ENCODE measurements at regions not wholly inside any gene's neighbourhood (a gene's known extent, or its start where the extent isn't known, plus 50 kb on each side); places are given as distances from the start of the nearest gene placed in this dataset.
A peak's percentile ranks its signal among the peaks of the same experiment; 100 is the strongest.
"Not testable (repeated sequence)": the region's sequence is repeated elsewhere in the genome, so short reads cannot be mapped to it uniquely, and the experiment has no call there.

- DNase-seq (ENCODE audit: low spot score), result no peak
Observed at GRCh38 chr14:59004012-59004411, 184.5 kb upstream of the DAAM1 start.

- DNase-seq (ENCODE audit: low spot score), result not testable (repeated sequence)
Observed at GRCh38 chr14:59006179-59006578, 182.3 kb upstream of the DAAM1 start.

GRCh38 chr14:59009967-59010366 lies 178.5 kb upstream of the DAAM1 start:
- DNase-seq (ENCODE audit: low spot score), result no peak

GRCh38 chr14:59013672-59014298 lies 174.7 kb upstream of the DAAM1 start:
- peak; percentile 2 for DNase-seq (ENCODE audit: low spot score)

GRCh38 chr14:59015482-59015881 lies 173.0 kb upstream of the DAAM1 start:
- no peak for DNase-seq (ENCODE audit: low spot score)

GRCh38 chr14:59017285-59017965 lies 171.0 kb upstream of the DAAM1 start:
- no peak for DNase-seq (ENCODE audit: low spot score)

GRCh38 chr14:59018460-59018859 lies 170.0 kb upstream of the DAAM1 start:
- no peak for DNase-seq (ENCODE audit: low spot score)

GRCh38 chr14:59018978-59019377 lies 169.5 kb upstream of the DAAM1 start:
- no peak for DNase-seq (ENCODE audit: low spot score)

- peak; percentile 10 for DNase-seq (ENCODE audit: low spot score)
Observed at GRCh38 chr14:59020382-59020781, 168.1 kb upstream of the DAAM1 start.

- DNase-seq (ENCODE audit: low spot score), result peak; percentile 1
Observed at GRCh38 chr14:59022144-59022543, 166.3 kb upstream of the DAAM1 start.

- no peak for DNase-seq (ENCODE audit: low spot score)
Observed at GRCh38 chr14:59026081-59026480, 162.4 kb upstream of the DAAM1 start.

- DNase-seq (ENCODE audit: low spot score), result not testable (repeated sequence)
Observed at GRCh38 chr14:59026640-59027039, 161.8 kb upstream of the DAAM1 start.

- peak; percentile 90 for DNase-seq (ENCODE audit: low spot score)
Observed at GRCh38 chr14:59028476-59029202, 159.8 kb upstream of the DAAM1 start.

GRCh38 chr14:59032826-59033225 lies 155.6 kb upstream of the DAAM1 start:
- DNase-seq (ENCODE audit: low spot score), result no peak

- DNase-seq (ENCODE audit: low spot score), result no peak
Observed at GRCh38 chr14:59036134-59036533, 152.3 kb upstream of the DAAM1 start.

- DNase-seq (ENCODE audit: low spot score), result no peak
Observed at GRCh38 chr14:59037086-59037485, 151.4 kb upstream of the DAAM1 start.

- DNase-seq (ENCODE audit: low spot score), result no peak
Observed at GRCh38 chr14:59037620-59038019, 150.8 kb upstream of the DAAM1 start.

- DNase-seq (ENCODE audit: low spot score), result no peak
Observed at GRCh38 chr14:59038746-59039145, 149.7 kb upstream of the DAAM1 start.

GRCh38 chr14:59041308-59041707 lies 147.2 kb upstream of the DAAM1 start:
- no peak for DNase-seq (ENCODE audit: low spot score)

- DNase-seq (ENCODE audit: low spot score), result no peak
Observed at GRCh38 chr14:59044707-59045106, 143.8 kb upstream of the DAAM1 start.

GRCh38 chr14:59046746-59047145 lies 141.7 kb upstream of the DAAM1 start:
- no peak for DNase-seq (ENCODE audit: low spot score)

- DNase-seq (ENCODE audit: low spot score), result no peak
Observed at GRCh38 chr14:59055006-59055405, 133.5 kb upstream of the DAAM1 start.

- peak; percentile 18 for DNase-seq (ENCODE audit: low spot score)
Observed at GRCh38 chr14:59055439-59056045, 132.9 kb upstream of the DAAM1 start.

Measured in A172 (cell line).